Skeletal muscle tissue (tissue), 3 donors: ENCODE measurements at regions not wholly inside any gene's neighbourhood (a gene's known extent, or its start where the extent isn't known, plus 50 kb on each side); places are given as distances from the start of the nearest gene placed in this dataset.
"Not testable (repeated sequence)": the region's sequence is repeated elsewhere in the genome, so short reads cannot be mapped to it uniquely, and the experiment has no call there.

Experiments
- H3K27ac ChIP-seq: one replicate; pipeline ENCODE4 v1.7.0; 2013; ENCODE audit warnings: mild to moderate bottlenecking, low read depth, low read length, inconsistent platforms
- H3K27me3 ChIP-seq, 3 donors: one replicate each; pipeline ENCODE4 v1.7.0; 2013; ENCODE audit warnings: low read length in 3 of 3; ENCODE audit not compliant: control insufficient read depth in 3 of 3, insufficient read depth in 3 of 3
- H3K36me3 ChIP-seq, 3 donors: one replicate each; pipeline ENCODE4 v1.7.0; 2013; ENCODE audit warnings: low read length in 3 of 3; ENCODE audit not compliant: control insufficient read depth in 3 of 3, insufficient read depth in 3 of 3
- H3K4me1 ChIP-seq, 3 donors: one replicate each; pipeline ENCODE4 v1.7.0; 2013; ENCODE audit warnings: low read length in 3 of 3, mild to moderate bottlenecking in 3 of 3; ENCODE audit not compliant: control insufficient read depth in 3 of 3, insufficient read depth in 3 of 3
- H3K4me3 ChIP-seq, 3 donors: one replicate each; pipeline ENCODE4 v1.7.0; 2013; ENCODE audit warnings: low read length in 3 of 3
- H3K9ac ChIP-seq, 3 donors: one replicate each; pipeline ENCODE4 v1.7.0; 2013; ENCODE audit warnings: low read length in 3 of 3, mild to moderate bottlenecking in 3 of 3, moderate library complexity in 2 of 3, low read depth in 1 of 3
- H3K9me3 ChIP-seq, 3 donors: one replicate each; pipeline ENCODE4 v1.7.0; 2013; ENCODE audit warnings: low read length in 3 of 3; ENCODE audit not compliant: control insufficient read depth in 3 of 3
- donor health status: Osteomylitis.

GRCh38 chr7:73176813-73177212 is 91.0 kb upstream of the SPDYE9 start:
- H3K4me3 ChIP-seq, H3K4me1 ChIP-seq, H3K9me3 ChIP-seq, H3K27ac ChIP-seq, H3K27me3 ChIP-seq, H3K9ac ChIP-seq, H3K36me3 ChIP-seq: not testable (repeated sequence)

- H3K4me1 ChIP-seq, H3K9ac ChIP-seq, H3K9me3 ChIP-seq, H3K36me3 ChIP-seq, H3K27me3 ChIP-seq, H3K4me3 ChIP-seq, H3K27ac ChIP-seq: not testable (repeated sequence)
Measured at GRCh38 chr7:73175322-73175721, 89.5 kb upstream of the SPDYE9 start.

GRCh38 chr7:73170902-73171301 is 85.1 kb upstream of the SPDYE9 start:
- not testable (repeated sequence) for H3K9ac ChIP-seq, H3K9me3 ChIP-seq, H3K36me3 ChIP-seq, H3K4me1 ChIP-seq, H3K4me3 ChIP-seq, H3K27me3 ChIP-seq, H3K27ac ChIP-seq

GRCh38 chr7:73170415-73170814 is 84.6 kb upstream of the SPDYE9 start:
- not testable (repeated sequence) for H3K27ac ChIP-seq, H3K9ac ChIP-seq, H3K27me3 ChIP-seq, H3K4me1 ChIP-seq, H3K36me3 ChIP-seq, H3K4me3 ChIP-seq, H3K9me3 ChIP-seq

GRCh38 chr7:73166152-73166551 is 80.3 kb upstream of the SPDYE9 start:
- H3K9ac ChIP-seq, H3K27ac ChIP-seq, H3K4me3 ChIP-seq, H3K27me3 ChIP-seq, H3K9me3 ChIP-seq, H3K36me3 ChIP-seq, H3K4me1 ChIP-seq: not testable (repeated sequence)

- not testable (repeated sequence) for H3K9ac ChIP-seq, H3K9me3 ChIP-seq, H3K36me3 ChIP-seq, H3K27me3 ChIP-seq, H3K4me3 ChIP-seq, H3K4me1 ChIP-seq, H3K27ac ChIP-seq
Measured at GRCh38 chr7:73162680-73163079, 76.8 kb upstream of the SPDYE9 start.

- H3K4me1 ChIP-seq, H3K4me3 ChIP-seq, H3K36me3 ChIP-seq, H3K9me3 ChIP-seq, H3K27ac ChIP-seq, H3K27me3 ChIP-seq, H3K9ac ChIP-seq: not testable (repeated sequence)
Measured at GRCh38 chr7:73161727-73162126, 75.9 kb upstream of the SPDYE9 start.

- H3K27ac ChIP-seq, H3K4me3 ChIP-seq, H3K9me3 ChIP-seq, H3K4me1 ChIP-seq, H3K36me3 ChIP-seq, H3K9ac ChIP-seq, H3K27me3 ChIP-seq: not testable (repeated sequence)
Measured at GRCh38 chr7:73157169-73157661, 71.4 kb upstream of the SPDYE9 start.

- not testable (repeated sequence) for H3K36me3 ChIP-seq, H3K9me3 ChIP-seq, H3K4me1 ChIP-seq, H3K9ac ChIP-seq, H3K27ac ChIP-seq, H3K4me3 ChIP-seq, H3K27me3 ChIP-seq
Measured at GRCh38 chr7:73156510-73157168, 70.8 kb upstream of the SPDYE9 start.

- H3K36me3 ChIP-seq, H3K27ac ChIP-seq, H3K4me1 ChIP-seq, H3K9me3 ChIP-seq, H3K9ac ChIP-seq, H3K27me3 ChIP-seq, H3K4me3 ChIP-seq: not testable (repeated sequence)
Measured at GRCh38 chr7:73154586-73155038, 68.8 kb upstream of the SPDYE9 start.
